DMS79 treated with DMSO at 0.1 percent for 48 hours (cell line): ENCODE measurements at regions not wholly inside any gene's neighbourhood (a gene's known extent, or its start where the extent isn't known, plus 50 kb on each side); places are given as distances from the start of the nearest gene placed in this dataset.
"Not testable (repeated sequence)": the region's sequence is repeated elsewhere in the genome, so short reads cannot be mapped to it uniquely, and the experiment has no call there.

Experiments
- DNase-seq: peaks from one replicate; lab custom pipeline; 2025; lab: John Stamatoyannopoulos, UW

DNA sequence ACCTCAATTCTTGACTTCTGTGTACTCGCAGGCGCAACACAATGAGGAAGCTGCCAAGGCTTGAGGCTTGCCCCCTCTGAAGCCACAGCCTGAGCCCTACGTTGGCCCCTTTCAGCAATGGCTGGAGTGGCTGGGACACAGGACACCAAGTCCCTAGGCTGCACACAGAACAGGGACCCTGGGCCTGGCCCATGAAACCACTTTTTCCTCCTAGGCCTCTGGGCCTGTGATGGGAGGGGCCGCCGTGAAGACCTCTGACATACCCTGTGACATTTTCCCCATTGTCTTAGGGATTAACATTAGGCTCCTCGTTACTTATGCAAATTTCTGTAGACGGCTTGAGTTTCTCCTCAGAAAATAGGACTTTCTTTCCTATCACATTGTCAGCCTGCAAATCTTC lies 507.2 kb upstream of the ZNF608 start:
- not testable (repeated sequence) for DNase-seq

DNA sequence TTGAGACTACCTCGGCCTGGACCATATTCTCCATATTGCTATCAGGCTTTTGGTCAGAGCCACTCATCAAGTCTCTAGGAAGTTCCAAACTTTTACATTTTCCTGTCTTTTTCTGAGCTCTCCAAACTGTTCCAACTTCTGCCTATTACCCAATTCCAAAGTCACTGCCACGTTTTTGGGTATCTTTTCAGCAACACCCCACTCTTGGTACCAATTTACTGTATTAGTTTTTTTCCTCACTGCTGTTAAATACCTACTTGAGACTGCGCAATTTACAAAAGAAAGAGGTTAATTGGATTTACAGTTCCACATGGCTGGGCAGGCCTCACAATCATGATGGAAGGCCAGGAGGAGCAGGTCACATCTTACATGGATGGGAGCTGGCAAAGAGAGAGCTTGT lies 507.8 kb upstream of the ZNF608 start:
- no peak for DNase-seq

DNA sequence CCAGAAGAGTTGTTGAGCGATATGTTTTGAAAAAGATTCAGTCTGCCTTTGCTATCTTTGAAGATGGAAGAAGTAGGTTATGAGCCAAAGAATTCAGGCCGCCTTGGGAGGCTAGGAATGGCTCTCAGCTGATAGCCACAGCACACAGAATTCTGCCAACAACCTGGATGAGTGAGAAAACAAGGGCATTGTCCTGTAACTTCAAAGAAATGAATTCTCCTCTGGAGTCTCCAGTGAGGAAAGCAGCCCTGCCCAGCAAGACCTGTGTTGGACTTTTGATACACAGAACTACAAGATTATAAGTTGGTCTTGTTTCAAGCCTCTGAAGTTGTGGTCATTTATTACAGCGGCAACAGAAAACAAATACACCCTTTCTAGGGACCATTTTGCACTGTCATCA lies 509.9 kb upstream of the ZNF608 start:
- DNase-seq = no peak

DNA sequence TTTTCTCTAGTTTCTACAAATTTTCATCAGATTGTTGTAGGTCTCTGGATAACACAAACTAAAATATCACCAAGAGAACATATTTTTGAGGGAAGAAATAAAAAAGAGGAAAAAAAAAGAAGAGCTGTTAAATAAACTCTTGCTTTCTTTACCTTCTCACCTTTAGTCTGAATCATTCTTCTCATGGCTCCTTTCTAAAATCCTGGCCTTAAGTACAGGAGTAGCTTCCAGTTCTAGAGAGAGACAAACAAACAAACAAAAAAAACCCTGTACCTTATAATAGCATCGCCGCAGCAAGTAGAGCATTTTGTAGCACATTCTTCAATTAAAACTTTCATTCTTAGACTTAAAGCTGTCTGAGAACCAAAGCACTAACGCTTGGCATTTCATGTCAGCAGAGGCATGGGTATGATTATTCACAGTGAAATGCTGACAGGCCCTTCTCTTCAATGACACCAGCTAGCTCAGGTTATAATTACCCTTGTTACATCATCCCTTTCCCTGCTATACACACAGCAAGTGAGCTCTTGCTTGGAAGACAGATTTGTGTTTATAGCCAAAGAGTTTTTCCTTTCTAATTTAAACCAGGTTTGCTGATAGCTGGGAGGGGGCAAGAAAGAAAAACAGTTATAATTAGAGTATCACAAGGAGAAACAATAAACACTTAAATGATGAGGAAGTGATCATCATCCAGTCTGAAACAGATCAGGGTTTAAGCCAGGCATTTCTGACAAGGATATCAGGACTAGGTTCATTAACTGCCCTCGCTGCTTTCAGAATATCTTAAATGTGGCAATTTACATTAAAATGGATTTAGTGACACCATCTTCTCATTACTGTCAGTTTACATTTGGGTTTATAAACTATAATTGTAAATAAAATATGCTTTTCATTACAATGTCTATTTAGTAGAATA lies 510.9 kb upstream of the ZNF608 start:
- DNase-seq = no peak

DNA sequence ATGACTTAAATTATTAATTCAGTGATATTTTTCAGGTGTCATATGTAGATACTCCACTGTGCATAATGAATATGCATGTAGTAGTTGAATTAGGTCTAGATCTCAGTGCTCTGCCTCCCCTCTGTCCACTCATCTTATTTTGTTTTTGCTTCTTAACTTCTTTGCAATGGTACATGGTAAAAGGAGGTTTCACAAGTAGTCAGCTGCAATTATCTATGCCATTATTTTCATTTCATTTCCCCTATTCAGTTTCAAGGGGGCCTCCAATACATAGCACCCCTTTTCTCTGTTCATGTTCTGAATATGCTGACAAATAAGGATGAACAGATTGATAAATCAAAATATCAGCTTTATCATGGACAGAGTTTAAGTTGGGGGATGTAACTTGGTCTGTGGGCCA lies 511.6 kb upstream of the ZNF608 start:
- no peak for DNase-seq

DNA sequence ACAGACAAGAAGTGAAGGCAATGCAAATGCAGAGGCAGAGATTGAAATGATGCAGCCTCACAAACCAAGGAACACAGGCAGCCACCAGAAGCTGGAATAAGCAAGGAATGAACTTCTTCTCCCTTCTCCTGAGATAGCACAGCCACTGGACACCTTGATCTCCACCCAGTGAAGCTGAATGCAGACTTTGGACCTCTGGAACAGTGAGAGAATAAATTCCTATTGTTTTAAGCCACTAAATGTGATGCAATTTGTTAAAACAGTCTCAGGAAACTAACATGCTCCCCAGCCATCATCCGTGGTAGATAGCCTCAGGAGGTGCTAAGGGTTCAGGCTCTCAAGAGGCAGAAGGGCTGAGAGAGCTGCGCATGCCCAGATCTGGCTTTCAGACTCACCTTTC lies 512.2 kb upstream of the ZNF608 start:
- no peak for DNase-seq

DNA sequence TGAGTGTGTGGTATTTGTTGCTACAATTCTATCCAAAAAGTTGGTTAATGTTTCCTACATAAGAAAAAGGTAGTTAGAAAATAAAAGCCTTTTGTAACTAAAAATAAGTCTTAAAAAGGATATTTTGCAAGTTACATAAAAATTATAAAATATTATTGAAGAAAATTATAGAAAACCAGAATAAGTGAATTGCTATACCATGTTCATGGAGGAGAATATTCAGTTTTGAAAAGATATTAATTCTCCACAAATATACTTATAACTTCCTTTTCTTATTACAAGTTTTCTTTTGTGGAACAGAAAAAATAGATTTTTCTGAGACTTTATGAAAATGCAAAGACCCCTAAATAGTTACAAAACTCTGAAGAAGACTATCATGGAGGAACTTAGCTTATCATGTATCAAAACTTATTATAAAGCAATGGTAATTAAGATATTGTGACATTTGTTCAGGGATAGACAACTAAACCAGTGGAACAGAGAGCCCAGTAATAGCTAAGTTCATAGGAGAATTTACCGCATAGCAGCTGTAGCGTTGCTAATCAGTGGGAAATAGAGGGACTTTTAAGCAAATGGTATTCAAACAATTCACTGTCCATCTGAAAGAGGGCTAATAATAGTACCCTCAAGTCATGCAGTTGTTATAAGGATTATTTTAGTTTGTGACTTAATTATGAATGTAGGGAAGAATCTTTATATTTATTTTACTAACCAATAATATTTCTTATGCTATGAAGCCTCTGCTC lies 515.2 kb upstream of the ZNF608 start:
- DNase-seq = no peak

DNA sequence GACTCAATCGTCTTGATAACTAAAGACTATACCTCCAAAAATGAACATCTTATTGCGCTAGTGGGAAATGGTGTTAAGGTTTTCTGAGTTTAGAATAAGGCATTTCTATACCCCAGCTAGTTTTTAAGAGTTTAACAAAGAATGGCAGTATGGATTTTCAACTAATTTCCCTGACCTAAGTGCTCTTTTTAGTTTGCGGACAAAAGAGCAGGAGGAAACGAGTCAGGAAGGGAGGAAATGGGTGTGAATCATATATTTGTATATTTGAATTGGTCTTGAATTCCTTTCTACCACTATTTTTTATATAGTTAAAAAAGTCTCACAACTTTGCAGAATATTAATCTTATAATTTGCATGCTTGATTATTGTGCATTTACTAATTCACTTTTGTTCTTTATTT lies 516.3 kb upstream of the ZNF608 start:
- no peak for DNase-seq

DNA sequence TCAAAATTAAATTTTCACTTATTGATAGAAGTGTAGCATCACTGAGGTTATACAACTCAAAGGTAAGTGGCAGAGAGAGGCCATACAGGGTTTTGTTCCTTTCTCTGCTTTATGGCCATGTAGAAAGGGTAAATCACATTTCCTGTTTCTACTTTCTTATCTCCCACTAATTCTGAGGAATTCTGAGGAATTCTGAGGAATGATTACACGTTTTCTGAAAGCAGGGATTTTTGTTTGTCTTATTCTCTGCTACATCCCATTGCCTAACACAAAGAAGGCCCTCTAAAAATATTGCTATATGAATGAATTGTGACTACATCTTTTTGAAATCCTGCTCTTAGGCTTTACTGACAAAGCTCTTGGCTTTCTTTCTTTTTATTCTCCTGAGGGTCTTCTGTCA lies 516.9 kb upstream of the ZNF608 start:
- no peak for DNase-seq

DNA sequence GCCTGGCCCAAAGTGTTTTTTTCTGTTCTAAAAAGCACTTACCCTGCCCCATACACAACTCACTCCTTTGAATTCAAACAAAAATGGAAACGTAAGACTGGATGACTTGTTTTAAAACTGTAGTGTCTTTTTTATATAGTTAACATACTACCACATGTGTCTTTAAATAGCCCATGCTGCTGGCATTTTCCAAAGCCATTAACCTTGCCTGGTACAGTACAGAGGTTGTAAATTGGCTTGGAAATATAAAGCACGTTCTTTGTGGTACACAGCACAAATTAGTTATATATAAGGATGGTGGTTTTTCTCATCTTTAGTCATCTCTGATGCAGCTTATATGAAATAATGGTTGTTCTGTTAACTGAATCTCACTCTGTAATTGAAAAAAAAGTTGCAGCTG lies 519.7 kb upstream of the ZNF608 start:
- DNase-seq = no peak

DNA sequence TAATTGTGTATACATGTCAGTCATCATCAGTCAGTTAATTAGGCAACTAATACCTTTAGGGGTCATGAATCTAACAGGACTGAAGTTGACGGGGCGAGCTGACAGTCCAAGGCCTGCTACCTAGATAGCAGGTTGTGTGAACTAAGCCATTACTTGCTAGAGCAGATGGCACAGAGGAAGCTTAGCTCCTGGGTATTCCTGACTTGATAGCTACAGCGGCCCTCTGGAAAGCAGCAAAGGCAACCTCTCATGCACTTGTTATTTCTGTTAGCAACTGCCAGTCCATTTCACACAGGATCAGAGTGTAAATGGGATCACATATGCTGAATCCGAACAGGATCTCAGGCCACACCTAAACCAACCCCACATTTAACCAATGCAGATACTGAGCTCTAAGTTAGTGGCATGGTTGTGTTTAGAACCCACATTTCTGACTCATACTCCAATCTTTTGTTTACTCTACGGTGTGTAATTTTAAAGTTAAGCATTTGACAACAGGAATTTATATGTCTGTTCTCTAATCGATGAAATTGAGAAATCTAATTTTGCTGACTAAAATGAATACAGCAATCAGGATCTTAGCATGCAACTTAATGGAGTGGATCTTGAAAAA lies 521.3 kb upstream of the ZNF608 start:
- no peak for DNase-seq

DNA sequence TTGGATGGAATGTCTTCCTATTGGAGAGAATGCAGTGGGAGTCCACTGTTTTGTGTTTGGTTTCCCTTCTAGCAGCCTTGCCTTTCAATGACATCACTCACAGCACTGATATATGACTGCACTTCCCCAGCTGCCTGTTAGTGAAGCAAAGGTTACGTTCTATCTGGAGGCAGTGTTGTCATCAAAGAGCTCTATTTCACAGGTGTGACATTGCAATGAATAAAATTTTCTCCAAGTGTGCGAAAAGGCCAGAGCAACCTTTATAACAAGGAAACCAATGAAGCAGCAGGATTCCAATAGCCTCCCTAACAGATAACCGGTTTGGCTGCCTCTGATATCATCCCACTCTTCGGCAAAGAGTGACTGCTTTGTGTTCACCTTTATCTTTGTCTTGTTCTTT lies 523.5 kb upstream of the ZNF608 start:
- no peak for DNase-seq

DNA sequence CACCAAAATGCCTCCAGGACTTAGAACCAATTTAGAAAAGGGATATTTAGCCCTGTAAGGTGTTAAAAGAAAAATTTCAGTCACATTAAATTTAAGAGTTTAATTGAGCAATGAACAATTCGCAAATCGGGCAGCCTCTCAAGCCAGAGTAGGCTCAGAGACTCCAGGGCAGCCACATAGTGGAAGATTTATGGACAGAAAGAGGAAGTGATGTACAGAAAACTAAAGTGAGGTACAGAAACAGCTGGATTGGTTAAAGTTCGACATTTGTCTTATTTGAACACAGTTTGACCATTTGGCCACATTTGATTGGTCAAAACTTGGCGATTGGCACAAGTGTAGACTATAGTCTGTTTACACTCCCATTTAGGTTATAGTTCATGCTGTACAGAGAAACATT lies 525.9 kb upstream of the ZNF608 start:
- DNase-seq = no peak

DNA sequence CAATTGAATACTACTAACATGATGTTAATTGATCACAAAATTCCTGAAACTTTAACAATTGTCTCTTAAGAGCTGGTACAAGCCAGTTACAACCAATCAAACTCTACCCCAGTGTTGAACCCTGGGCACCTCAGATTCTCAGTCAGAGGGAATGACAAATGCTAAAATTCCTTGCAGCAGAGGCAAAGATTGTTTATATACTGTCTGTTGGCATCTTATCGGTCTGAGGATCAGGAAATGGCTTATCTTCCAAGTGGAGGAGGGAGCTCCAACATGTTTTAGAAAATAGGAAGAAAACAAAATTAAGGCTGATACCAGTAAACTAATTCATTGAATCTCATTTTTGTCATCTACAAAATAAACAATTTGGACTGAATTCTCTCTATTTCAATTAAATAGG lies 527.8 kb upstream of the ZNF608 start:
- DNase-seq = no peak

DNA sequence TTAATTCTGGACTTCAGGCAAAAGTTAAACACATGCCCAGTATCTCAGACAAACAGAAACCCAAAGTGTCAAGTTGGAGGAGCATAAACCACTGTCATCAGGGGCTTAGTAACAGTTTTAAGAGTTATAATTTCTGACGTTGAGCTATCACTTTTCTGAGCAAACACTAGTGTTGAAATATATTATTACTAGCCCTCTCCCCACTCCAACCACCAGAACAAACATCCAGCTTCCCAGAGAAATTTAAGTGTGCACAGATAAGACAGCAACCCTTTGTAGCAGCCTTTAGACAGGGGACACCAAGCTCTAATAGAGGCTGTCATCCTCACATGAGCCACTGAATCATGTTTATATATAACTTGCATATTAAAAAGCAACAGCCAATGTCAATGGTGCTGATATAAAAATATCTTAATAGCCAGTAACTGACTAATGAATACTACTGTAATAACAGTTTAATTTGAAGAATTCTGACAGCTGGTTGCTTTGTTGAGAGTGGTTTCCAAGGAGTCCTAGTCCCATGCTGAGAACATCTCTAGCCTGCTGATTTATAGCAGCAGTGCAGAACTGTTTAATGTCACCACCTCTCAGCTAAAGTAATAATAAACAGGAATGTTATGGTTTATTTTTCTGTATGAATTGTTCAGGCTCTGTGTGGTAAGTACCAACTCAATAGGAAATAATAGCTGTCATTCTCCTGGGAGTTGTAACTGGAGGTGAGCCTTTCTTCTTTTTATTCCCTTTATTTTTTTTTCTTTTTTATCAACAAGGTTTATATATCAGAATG lies 528.7 kb upstream of the ZNF608 start:
- peak; percentile 11 for DNase-seq

DNA sequence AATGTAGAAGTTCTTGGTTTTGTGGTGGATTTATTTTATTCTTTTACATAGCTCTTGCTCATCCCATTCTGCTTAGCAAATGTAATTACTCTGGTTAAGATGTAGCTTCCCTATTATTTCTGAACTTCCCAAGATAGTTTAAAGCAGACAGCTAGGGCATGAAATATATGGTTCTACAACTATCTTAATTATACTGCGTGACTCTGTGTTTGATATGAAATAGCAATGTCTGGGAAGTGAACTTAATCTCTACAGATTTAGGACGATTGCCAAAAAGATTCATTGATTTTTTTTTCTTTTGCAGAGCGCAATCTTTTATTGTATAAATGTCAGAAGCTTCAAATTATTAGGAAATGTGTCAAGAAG lies 529.3 kb upstream of the ZNF608 start:
- no peak for DNase-seq

DNA sequence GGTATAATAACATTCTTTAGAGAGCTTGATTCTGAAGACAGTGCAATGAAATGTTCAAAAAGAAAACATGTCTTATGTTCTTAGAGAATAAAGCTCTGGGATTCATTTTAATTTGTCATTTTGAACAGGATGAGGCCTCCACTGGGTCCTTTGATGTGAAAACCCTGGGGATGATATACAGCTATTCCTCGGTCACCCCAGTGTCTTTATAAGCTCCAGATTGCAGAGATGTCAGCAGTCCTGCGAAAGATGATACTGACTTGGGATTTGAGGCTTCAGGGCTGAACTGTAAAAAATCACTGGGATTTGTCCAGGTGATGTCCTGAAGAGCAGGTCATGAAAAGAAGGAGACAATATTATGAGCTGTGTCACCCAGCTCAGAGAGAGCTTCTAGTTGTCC lies 529.7 kb upstream of the ZNF608 start:
- DNase-seq = no peak

DNA sequence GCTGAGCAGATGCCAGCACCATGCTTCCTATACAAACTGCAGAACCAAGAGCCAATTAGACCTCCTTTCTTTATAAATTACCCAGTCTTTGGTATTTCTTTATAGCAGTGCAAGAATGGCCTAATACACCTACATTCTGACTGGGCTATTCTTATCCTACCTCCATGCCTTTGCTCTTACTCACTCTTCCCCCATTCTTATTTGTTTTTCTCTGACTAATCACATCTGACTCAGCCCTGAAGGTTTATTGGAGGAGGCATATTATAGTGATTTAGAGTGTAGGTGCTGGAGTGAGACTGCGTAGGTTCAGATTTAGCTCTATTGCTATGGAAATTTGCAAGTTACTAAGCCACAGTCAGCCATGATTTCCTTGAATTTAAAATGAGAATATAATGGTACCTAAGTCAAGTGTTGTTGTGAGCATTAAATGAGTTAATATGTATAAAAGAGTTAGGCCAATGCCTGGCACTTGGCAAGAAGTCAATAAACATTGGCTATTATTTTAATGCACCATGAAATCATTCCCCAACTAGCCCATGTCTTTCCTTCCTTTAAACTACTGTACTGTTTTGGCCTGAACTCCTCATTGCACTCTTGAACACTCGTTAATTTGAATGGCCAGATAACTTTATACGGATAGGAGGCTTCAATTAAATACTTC lies 531.2 kb upstream of the ZNF608 start:
- DNase-seq = no peak

DNA sequence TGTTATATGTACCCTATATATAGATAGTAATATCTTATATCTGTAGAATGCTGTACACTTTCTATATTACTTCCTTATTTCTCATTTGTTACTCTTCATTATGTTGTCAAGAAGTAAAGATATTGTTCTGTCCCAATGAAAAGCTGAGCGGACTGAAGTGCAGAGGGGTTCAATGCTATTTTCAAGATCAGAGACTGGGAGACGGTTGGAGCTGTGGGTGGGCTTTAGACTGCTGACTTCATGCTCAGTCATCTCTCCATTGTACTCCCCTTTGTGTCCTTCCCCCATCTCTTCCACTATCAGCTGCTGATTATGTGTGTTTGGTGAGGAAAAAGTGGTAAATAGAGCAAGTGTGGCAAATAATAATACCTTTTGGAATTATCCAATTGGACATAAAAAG lies 532.3 kb upstream of the ZNF608 start:
- DNase-seq = no peak

DNA sequence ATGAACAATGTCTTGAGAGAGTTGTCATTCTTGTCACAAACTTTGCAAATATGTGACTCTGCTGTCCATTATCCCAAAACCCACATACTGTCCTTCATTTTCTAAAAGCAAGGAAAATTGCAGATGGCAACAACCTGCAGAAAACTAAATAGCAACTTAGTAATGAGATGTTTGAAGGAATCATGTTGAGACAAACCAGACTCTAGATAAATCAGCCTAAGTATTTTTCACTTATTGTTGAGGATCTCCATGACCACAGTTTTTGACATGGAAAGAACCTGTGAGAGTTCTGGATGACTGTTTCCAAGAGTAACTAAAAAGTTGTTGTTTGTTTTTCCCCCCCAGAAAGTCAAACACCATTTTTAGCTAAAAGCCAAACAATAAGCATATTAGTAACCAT lies 535.2 kb upstream of the ZNF608 start:
- DNase-seq = no peak

DNA sequence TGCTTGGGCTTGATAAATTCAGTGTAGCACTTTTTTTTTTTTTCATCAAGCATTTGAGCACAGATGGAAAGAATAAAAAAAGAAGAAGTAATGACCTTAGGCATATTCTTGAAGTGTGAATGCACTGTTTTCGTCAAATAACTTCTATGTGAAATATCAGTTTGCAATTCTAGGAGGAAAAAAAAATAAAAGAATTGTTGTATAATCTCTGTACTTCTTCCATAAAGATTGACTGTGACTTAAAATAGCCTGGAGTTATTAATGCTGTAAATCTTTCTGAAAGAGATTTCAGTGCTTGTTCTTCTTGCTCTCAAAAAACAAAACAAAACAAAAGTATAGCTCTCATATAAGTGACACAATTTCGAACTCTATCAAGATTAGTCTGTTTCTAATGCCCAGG lies 536.9 kb upstream of the ZNF608 start:
- no peak for DNase-seq

DNA sequence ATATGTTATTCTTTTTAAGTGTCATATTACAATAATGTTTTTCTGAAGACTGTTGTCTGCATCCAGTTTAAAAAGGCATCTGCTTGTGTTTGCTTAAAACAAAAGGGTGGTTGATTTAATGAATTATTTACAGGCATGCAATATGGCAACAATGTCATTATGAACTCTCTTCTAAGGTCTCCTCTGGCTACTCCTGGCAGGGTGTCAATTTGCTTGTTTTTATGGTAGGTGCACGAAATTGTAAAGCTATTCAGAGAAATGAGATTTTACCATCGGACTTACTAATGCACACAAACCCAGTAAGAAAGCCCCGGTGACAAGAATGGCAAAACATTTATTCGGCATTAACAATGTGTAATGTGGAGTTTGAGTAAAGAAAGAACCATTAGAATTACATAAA lies 539.8 kb upstream of the ZNF608 start:
- DNase-seq = no peak
